ENCODE measurements at regions not wholly inside any gene's neighbourhood (a gene's known extent, or its start where the extent isn't known, plus 50 kb on each side); places are given as distances from the start of the nearest gene placed in this dataset.
A peak's percentile ranks its signal among the peaks of the same experiment; 100 is the strongest.
"Not testable (repeated sequence)": the region's sequence is repeated elsewhere in the genome, so short reads cannot be mapped to it uniquely, and the experiment has no call there.

DNA sequence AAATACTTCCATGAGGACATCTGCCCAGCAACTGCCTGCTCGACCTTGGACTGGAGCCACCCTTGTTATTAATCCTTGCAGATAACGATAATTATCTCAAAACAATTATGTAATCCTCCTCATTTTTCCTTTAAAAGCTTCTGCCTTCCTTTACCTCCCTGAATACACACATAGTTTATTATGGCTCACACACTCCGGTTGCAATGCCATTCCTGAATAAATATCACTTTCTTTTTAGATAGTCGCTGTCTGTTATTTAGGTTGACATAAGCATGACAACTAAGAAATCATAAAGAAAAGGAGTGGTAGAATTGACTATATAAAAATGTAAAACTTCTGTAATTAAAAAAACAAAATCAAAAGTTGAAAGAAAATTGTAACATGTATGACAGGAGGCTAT is 64.8 kb downstream of the B4GALT7 start:
- H3K4me1 ChIP-seq; DNase-seq; intact Hi-C loops (cut with DNase I); H3K36me3 ChIP-seq (replicated peaks in 1 of 2; ENCODE audit: insufficient read depth in 1 of 2, low read depth in 2 of 2); H3K4me3 ChIP-seq; H3K27me3 ChIP-seq; H3K9me3 ChIP-seq; ATAC-seq; H3K27ac ChIP-seq: not testable (repeated sequence)
- WGBS, 2 donors: 36 to 38% methylated on average over 3 to 4 of the region's 4 CpGs

DNA sequence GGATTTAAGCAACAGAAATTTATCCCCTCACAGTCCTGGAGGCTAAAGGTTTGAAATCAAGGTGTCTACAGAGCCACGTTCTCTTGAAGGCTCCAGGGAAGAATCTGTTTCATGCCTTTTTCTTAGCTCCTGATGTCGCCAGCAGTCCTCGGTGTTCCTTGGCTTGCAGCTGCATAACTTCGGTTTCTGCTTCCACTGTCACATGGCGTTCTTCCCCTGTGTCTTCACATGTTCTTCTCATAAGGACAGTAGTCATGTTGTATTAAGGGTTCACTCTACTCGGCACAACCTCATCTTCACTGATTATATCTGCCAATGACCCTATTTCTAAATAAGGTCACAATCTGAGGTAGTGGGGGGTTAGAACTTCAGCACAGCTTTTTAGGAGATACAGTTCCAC is 65.2 kb downstream of the B4GALT7 start:
- H3K9me3 ChIP-seq; H3K4me3 ChIP-seq; H3K4me1 ChIP-seq; ATAC-seq; intact Hi-C loops (cut with DNase I); H3K36me3 ChIP-seq (replicated peaks in 1 of 2; ENCODE audit: insufficient read depth in 1 of 2, low read depth in 2 of 2); H3K27me3 ChIP-seq; DNase-seq; H3K27ac ChIP-seq: not testable (repeated sequence)
- WGBS, 2 donors: 35 to 67% methylated on average over 3 to 4 of the region's 6 CpGs

DNA sequence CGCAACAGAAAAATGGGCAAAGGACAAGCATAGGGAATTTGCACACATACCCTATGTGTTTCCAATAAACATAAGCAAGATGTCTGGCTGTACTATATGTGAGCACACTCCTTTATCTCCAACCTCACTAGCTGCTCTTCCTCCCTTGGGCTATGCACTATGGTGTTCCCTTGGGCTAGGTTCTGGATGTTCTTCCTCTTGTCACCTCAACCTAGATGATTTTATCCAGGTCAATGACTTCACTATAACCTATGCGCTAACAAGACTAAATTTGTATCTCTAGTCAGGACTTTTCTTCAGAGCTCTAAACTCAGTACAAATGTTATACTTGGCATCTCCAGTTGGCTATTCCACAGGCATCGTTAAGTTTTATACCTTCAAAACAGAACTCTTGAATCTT is 66.0 kb downstream of the B4GALT7 start:
- DNase-seq; H3K27ac ChIP-seq; intact Hi-C loops (cut with DNase I); H3K9me3 ChIP-seq; ATAC-seq; H3K36me3 ChIP-seq (replicated peaks in 1 of 2; ENCODE audit: insufficient read depth in 1 of 2, low read depth in 2 of 2); H3K4me1 ChIP-seq; H3K4me3 ChIP-seq; H3K27me3 ChIP-seq: not testable (repeated sequence)
- 100% methylated on average over 2 of the region's 3 CpGs for WGBS, 2 donors

DNA sequence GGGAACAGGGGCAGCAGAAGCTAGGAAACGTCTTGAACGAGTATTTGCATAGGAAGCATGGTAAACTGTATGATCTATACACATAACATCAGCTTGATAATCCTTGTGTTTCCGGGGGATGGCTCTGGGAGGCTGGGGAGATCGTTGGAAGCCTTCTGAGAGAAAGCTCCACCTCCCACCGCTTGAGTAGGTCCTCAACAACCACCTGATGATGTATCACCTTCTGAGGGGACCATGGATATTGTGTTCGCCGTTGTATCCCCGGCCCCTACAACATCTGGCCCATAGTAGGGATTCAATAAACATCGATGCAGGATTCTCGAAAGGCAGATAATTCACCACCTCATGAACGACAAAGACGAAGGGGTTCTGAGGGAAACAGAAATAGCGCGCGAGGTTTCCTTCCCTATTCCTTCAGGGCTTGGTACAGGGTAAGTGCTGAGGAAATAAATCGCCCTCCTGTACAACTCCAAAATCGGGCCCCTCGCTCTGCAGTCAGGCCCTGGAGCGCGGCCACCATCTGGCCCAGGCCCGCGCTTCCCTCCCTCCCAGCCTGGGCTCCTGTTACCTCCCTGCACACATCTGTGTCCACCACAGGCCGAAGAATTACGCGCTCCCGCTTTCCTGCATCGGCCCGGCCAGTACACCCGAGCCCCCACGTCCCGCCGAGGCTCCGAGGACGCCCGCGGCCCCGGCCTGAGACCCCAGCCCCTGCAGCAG is 71.3 kb downstream of the B4GALT7 start:
- H3K27me3 ChIP-seq; H3K27ac ChIP-seq; intact Hi-C loops (cut with DNase I); DNase-seq; H3K36me3 ChIP-seq (replicated peaks in 1 of 2; ENCODE audit: insufficient read depth in 1 of 2, low read depth in 2 of 2); H3K4me3 ChIP-seq; H3K4me1 ChIP-seq; H3K9me3 ChIP-seq: not testable (repeated sequence)
- ATAC-seq: peak; percentile 59
- 17% methylated on average over 1 of the region's 37 CpGs; no CpG with 5 or more reads in 1 of the 2 donors for WGBS, 2 donors

DNA sequence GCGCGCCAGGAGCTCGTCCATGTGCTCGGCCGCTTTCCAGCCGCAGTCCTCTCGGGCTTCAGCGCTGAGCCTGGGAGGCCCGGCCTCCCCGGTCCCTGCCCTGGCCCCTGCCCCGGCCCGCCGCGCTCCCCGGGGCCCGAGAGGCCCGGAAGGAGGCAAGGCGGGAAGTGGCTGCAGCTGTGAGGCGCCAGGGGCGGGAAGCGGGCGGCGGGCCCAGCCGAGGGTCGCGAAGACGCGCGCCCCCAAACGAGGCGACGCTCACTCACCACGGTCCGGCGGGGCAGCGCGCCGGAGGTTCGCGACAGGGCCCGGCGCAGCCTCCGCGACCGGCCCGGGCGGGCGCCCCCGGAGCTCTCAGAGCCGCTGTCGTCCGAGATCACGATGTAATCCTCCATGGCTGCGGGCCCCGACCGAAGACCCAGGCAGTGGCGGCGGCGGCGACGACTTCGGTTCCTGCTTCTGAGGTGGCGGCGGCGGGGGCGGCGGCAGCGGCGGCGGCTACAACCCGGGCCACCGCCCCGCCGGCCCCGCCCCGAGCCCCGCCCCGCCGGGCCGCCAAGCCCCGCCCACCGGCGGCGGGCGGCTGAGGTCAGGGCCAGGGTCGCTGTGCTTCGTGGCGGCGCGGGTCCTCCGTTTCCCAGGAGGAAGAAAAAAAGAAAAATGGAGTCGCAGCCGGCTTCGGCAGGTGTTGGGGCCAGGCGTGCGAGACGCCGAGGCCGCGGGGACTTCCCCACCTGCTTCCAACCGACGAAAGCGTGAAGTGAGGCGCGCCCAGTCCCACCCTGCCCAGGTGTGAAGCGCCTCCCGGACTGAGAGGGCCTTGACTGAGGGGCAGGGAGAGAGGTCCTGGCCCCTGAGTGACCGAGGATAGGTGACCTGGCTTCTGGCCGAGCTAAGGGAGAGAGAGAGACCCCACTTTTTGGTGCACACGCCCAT is 72.1 kb downstream of the B4GALT7 start:
- H3K27me3 ChIP-seq; H3K4me3 ChIP-seq; H3K4me1 ChIP-seq; H3K36me3 ChIP-seq (replicated peaks in 1 of 2; ENCODE audit: insufficient read depth in 1 of 2, low read depth in 2 of 2); H3K9me3 ChIP-seq; intact Hi-C loops (cut with DNase I): not testable (repeated sequence)
- ATAC-seq (peak; percentile 86), DNase-seq (peak; percentile 69 to 77 (median 76))
- WGBS, 2 donors: no CpG with 5 or more reads among the region's 110 CpGs
- TF ChIP-seq POLR2A (IDR thresholded peaks at IDR 0.05): peak in 1 of 3 donors; percentile 26
- H3K27ac ChIP-seq: peak overlapping the region in 3 of 4 donors; percentile 41 to 70 (median 50)

Measured in body of pancreas (tissue), 4 donors.